Right lobe of liver (tissue), 6 donors: ENCODE measurements at regions not wholly inside any gene's neighbourhood (a gene's known extent, or its start where the extent isn't known, plus 50 kb on each side); places are given as distances from the start of the nearest gene placed in this dataset.

Source experiments
- ATAC-seq, 4 donors: fragments of 200-7000 bp; cut with Tn5 transposase; one replicate each; pipeline ENCODE4 v1.9.1; 2020; ENCODE audit warnings: mild to moderate bottlenecking in 4 of 4, moderate library complexity in 4 of 4
- DNase-seq, 3 donors: peaks; one replicate each; pipeline ENCODE4 v3.0.0-alpha.2; 2020
- H3K27ac ChIP-seq, 3 donors: fragments of 200-600 bp; one replicate each; pipeline ENCODE4 v1.8.0; 2022
- H3K27me3 ChIP-seq, 2 donors: fragments of 200-600 bp; one replicate each; pipeline ENCODE4 v1.8.0; 2022
- H3K36me3 ChIP-seq, 4 donors: fragments of 200-600 bp; sonication (generic) in 1 of 4; one replicate each; pipeline versions ENCODE4 v1.5.1 to v1.8.0; 2017 to 2022; ENCODE audit warnings: control low read depth in 1 of 4
- H3K4me1 ChIP-seq, 4 donors: fragments of 200-600 bp; sonication (generic) in 1 of 4; one replicate each; pipeline versions ENCODE4 v1.5.1 to v1.8.0; 2017 to 2022; ENCODE audit warnings: control low read depth in 1 of 4
- H3K4me3 ChIP-seq, 3 donors: fragments of 200-600 bp; one replicate each; pipeline ENCODE4 v1.8.0; 2022
- H3K9me3 ChIP-seq, 4 donors: fragments of 200-600 bp; sonication (generic) in 1 of 4; one replicate each; pipeline versions ENCODE4 v1.5.1 to v1.8.0; 2017 to 2022; ENCODE audit warnings: control low read depth in 1 of 4
- POLR2A ChIP-seq: fragments of 450-650 bp; IDR thresholded peaks from one replicate; pipeline ENCODE4 v1.6.1; 2017; ENCODE audit warnings: antibody characterized with exemption, mild to moderate bottlenecking
- WGBS: methylation state at CpG from one replicate; pipeline ENCODE4 v1.1.6; 2018; ENCODE audit warnings: low coverage, low lambda C conversion rate; ENCODE audit not compliant: insufficient coverage; ENCODE audit errors: missing lambda C conversion rate; 5-methylcytosine and 5-hydroxymethylcytosine counted together
- intact Hi-C, 2 donors: fragments of 100-400 bp; cut with DNase I; formaldehyde crosslinking; loops; one replicate each; pipeline versions ENCODE4 v1.11.2 to v1.14.1; 2022
- TF ChIP-seq, protein P1 (sequence below), 4 donors: fragments of 200-600 bp in 3 of 4; fragments of 450-650 bp in 1 of 4; IDR thresholded peaks; one replicate each; pipeline versions ENCODE4 v1.5.1 to v1.8.0; 2016 to 2022; ENCODE audit warnings: antibody characterized with exemption in 4 of 4, mild to moderate bottlenecking in 2 of 4
- donor health status: DM: no; HTN: yes; CAD: no.
- donor health status: DM: no; HTN: no; CAD: no.
- donor health status: DM: no; HTN: no; CAD: no.
- donor health status: DM: no; HTN: yes; CAD: no.
- donor health status: DM: no; HTN: yes; CAD: no.

DNA sequence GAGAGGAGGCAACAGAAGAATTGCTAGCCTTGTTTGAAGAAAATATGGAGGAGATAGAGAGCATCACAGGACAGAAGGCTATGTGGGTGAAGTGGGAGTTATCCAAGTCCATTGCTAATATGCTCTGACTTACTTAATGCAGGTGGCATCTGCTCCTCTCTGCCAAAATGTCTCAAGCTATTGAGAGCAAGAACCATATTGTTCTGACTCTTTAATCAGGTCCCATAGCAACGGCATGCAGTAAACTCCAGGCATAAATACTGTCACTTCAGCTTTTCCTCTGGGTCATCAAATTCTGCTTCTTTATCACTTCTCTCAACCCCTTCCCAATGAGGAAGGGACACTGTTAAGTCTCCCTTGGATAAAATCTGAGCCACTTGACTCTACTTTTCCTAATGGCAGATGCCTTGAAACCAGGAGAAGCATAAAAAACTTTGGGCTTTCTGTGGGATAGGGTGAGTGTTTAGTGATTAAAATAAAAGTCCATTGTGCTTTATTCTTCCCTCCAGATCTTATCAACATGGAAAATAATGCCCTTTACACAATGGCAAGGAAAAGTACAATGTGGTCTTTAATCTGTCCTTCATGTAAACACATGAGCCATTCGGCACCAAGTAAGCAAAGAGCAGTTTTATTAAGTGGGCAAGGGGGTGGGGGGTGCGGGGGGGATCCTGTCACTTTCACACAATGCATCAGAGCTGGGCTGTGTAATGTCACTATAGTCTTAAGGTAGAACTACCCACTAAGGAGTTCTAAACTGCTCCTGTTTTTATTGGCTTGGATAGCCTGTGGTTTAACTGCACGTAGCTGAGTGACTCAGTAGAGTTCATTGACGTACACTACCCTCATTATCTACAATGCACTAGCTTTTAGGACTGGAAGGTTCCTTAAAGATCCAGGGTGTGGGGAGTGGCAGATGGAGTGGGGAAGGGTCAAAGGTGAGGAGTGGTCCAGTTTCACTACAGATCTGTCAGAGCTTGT lies 71.0 kb upstream of the TARS1 start:
- TF ChIP-seq, protein P1, sequence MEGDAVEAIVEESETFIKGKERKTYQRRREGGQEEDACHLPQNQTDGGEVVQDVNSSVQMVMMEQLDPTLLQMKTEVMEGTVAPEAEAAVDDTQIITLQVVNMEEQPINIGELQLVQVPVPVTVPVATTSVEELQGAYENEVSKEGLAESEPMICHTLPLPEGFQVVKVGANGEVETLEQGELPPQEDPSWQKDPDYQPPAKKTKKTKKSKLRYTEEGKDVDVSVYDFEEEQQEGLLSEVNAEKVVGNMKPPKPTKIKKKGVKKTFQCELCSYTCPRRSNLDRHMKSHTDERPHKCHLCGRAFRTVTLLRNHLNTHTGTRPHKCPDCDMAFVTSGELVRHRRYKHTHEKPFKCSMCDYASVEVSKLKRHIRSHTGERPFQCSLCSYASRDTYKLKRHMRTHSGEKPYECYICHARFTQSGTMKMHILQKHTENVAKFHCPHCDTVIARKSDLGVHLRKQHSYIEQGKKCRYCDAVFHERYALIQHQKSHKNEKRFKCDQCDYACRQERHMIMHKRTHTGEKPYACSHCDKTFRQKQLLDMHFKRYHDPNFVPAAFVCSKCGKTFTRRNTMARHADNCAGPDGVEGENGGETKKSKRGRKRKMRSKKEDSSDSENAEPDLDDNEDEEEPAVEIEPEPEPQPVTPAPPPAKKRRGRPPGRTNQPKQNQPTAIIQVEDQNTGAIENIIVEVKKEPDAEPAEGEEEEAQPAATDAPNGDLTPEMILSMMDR (IDR thresholded peaks at IDR 0.05): no peak
- TF ChIP-seq POLR2A: no peak
- intact Hi-C loops: no loop called here
- H3K9me3 ChIP-seq: no peaks in the 10 kb centered on the region
- no peaks in the 10 kb centered on the region for H3K36me3 ChIP-seq
- ATAC-seq (no peak), DNase-seq (no peak)
- H3K4me1 ChIP-seq: no peaks in the 10 kb centered on the region
- H3K4me3 ChIP-seq: no peak overlapping the region
- WGBS: 38% methylated on average over 4 of the region's 5 CpGs
- H3K27me3 ChIP-seq: no peaks in the 10 kb centered on the region
- H3K27ac ChIP-seq: no peak overlapping the region

DNA sequence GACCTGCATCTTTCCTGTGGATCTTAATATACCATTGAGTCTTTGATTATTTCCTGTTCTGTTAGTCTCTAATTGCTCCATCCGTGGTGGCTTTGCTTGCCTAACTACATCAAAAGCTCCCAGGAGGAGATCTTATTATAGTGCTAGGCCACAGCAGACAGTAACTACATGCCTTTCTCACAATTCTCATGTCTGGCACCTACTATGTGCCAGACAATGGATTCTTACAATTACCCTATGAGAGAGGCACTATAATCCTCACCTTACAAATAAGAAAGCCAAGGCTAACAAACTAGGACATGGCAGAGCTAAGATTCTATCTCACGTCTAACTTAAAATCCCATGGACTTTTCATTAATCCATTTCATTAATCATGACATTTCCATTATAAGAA lies 70.3 kb upstream of the TARS1 start:
- no peak for TF ChIP-seq POLR2A
- TF ChIP-seq, protein P1 (IDR thresholded peaks at IDR 0.05): no peak
- no peaks in the 10 kb centered on the region for H3K4me1 ChIP-seq
- no peaks in the 10 kb centered on the region for H3K27me3 ChIP-seq
- intact Hi-C loops: no loop called here
- H3K9me3 ChIP-seq: no peaks in the 10 kb centered on the region
- H3K27ac ChIP-seq: no peak overlapping the region
- 44% methylated on average over 2 of the region's 2 CpGs for WGBS
- H3K36me3 ChIP-seq: no peaks in the 10 kb centered on the region
- ATAC-seq (no peak), DNase-seq (no peak)
- no peak overlapping the region for H3K4me3 ChIP-seq

DNA sequence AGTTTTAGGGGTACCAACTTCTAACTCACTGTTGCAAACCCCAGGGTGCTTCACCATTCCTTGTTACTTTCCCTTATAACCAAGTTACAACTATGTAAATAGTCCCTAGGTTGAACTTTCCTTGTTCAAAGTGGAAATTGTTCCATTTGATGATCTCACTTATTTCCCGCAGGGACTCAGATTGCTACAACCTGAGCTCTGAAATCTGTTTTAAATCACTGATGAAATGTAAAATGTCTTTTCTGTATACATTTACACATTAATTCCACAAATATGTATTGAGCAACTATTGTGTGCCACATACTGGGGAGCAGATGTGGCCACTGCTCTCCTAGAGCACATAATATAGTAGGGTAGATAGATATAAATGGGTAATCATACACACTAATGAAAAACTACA lies 69.1 kb upstream of the TARS1 start:
- H3K4me3 ChIP-seq: no peak overlapping the region
- no peak for DNase-seq
- no peak for TF ChIP-seq POLR2A
- TF ChIP-seq, protein P1 (IDR thresholded peaks at IDR 0.05): no peak
- no peaks in the 10 kb centered on the region for H3K4me1 ChIP-seq
- intact Hi-C loops: no loop called here
- H3K9me3 ChIP-seq: no peaks in the 10 kb centered on the region
- H3K27me3 ChIP-seq: no peaks in the 10 kb centered on the region
- ATAC-seq: no peak
- no peak overlapping the region for H3K27ac ChIP-seq
- WGBS: 92% methylated on average over 1 of the region's 1 CpG
- no peaks in the 10 kb centered on the region for H3K36me3 ChIP-seq

DNA sequence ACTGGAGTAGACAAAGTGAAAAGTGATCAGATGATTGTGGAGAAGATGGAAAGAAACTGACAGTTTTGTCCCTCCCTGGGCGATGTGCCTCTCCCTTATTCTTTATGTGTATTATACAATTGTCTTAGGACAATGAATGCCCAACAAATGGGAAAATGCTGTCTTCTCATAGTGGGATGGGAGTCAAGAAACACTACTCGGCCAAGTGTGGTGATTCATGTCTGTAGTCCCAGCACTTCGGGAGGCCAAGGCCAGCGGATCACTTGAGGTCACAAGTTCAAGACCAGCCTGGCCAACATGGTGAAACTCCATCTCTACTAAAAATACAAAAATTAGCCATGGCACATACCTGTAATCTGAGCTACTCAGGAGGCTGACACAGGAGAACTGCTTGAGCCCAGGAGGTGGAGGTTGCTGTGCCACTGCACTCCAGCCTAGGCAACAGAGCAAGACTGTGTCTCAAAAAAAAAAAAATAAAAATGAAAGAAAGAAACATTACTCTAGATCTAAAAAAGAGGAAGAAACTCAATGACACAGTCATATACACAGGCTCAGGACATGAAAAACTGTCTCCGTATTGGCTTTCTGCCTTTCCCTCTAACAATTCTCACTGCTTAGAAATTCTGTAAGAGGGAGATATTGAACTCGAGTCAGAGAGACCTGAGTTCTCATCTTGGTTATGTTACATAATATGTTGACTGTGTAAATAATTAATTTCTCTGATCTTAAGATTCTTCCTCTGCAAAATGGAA lies 67.9 kb upstream of the TARS1 start:
- Histone ChIP-seq H3K27ac (no peak overlapping the region), H3K9me3 (no peaks in the 10 kb centered on the region), H3K36me3 (no peaks in the 10 kb centered on the region), H3K4me3 (no peak overlapping the region), H3K4me1 (no peaks in the 10 kb centered on the region), H3K27me3 (no peaks in the 10 kb centered on the region)
- intact Hi-C loops: no loop called here
- no peak for TF ChIP-seq POLR2A
- TF ChIP-seq, protein P1 (IDR thresholded peaks at IDR 0.05): no peak
- DNase-seq (no peak), ATAC-seq (no peak)
- 77% methylated on average over 6 of the region's 6 CpGs for WGBS
